NCI-H446 (cell line): ENCODE measurements at regions not wholly inside any gene's neighbourhood (a gene's known extent, or its start where the extent isn't known, plus 50 kb on each side); places are given as distances from the start of the nearest gene placed in this dataset.

Experiments
- DNase-seq, 2 experiments: peaks; one replicate each; lab custom pipeline; 2025; lab: John Stamatoyannopoulos, UW

- DNase-seq = no peak
Observed at GRCh38 chr6:165229216-165229615, 80.2 kb downstream of the C6orf118 start.

DNA sequence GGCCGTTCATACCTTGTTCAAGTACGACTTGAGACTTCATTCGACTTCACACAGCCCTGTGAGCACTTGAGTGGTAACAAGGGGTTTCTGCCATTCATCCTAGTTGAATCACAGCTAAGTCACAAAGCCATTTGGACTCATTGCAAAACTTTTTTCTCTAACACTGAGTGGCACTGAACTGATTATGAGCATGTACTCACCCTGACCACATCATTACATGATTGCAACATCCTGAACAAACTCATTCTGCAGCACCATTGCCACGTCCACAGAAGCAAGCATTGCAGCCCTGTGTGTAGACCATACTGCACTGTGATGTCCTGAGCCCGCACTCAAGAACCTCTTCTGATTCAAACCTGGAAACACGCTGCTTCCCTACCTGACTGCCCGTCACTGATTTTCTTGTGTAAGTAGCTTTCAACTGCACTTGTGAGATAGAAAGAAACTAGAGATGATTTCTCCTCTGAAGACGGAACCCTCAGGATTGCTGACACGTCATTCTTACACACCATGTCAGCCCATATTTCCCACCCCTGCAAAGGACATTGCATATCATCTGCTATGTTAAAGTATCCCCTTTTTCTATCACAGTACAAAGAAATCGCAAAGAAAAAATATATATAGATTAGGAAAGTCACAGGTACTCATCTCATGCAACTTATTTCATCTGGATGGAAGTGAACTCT lies 81.6 kb downstream of the C6orf118 start:
- DNase-seq = no peak

DNA sequence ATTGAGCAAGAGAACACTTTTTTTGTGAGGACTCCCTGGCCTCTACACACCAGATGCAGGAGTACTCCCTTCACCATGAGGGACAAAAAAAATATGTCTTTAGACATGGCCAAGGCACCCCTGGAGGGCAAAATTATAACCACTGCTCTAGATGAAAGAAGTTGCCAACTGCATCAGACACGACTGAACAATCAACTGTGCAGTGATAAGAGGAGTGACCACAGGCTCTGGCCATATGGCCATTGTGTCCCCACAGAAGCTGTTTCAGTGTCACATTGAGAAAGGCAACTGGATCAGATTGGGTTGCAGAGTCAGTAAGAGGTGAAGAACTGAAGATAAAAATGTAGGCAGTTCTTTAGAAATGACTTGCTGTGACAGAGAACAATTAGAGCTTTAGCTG lies 85.7 kb downstream of the C6orf118 start:
- no peak for DNase-seq

DNA sequence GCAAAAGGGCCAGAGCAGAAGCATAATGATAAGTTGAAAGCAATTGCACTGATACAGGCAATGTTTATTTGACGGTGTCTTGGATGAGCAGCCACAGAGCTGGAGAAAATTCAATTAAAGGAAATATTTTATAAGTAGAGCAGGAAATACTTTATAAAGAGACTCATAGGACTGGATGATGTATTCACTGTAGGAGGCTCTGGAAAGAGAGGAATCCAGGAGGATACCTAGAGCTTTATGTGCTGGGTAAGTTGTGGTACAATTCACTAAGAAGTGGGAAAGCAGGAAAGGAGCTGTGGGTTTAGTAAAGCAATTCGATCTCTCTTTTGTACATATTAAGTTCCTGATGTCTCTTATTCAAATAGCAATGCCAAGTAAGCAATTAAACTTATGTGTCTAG lies 86.3 kb downstream of the C6orf118 start:
- DNase-seq = no peak

DNA sequence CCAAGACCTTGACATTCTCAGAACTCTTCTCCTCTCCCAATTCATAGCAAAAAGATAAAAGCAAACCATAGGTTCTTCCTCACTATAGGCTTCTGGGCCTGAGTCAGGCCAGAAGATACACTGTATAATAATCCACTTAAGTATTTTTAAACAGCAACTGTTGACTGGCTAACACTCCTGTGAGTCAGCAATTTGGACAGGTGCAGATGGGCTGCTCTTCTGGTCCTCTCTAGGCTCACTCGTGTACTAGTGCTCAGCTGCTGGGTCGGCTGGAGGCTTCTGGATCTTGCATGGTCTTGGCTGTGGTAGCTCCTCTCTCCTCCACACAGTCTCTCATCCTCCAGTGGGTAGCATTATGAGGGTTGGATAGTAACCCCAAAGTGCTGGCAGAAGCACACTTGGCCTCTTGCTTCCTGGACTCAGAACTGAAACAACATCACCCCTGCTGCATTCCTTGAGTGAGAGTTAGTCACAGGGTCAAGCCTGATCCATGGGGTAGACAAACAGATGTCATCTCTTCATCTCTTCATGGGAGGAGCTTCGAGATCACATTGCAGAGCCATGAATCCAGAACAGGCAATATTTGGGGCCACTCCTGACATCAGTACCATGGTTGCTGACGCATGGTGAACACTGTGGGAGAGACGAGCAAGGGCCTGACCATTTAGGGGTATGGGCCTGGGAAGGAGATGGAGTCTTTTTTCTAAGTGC lies 86.9 kb downstream of the C6orf118 start:
- DNase-seq = no peak

GRCh38 chr6:165220045-165220444 lies 89.4 kb downstream of the C6orf118 start:
- DNase-seq = no peak

- DNase-seq = no peak
Observed at GRCh38 chr6:165219629-165220028, 89.8 kb downstream of the C6orf118 start.

DNA sequence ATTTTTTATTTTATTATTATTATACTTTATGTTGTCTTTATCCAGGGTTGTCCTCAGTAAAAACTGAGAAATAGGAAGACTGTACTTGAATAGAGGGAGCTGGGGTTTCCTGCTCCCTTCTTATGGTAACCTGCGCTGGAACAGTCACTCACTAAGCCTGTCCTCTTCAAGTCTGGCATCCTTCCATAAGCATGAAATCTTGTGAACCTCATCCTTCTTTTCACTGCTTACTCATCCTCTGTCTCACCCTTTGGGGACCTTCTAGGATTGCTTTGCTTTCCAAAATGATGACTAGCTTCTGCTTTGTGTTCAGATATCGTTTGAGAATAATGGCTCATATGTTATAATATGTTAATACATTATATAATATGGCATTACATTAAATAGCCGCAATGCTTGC lies 90.6 kb downstream of the C6orf118 start:
- DNase-seq = no peak

GRCh38 chr6:165206798-165207197 lies 102.6 kb downstream of the C6orf118 start:
- DNase-seq = no peak

DNA sequence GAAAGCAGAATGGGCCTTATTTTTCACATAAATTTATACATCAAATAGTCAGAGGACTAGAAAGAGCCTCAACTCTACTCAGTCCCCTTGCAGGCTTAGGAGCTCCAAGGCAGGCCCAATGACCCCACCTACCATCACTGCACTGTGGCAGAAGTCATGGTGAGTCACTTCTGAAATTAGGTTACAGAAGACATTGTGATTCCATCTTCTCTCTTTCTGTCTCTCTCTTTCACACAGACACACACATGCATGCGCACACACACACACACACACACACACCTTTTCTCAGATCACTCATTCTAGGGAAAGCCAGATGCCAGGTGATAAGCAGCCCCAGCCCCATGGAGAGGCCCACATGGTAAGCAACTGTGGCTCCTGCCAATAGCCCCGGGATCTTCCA lies 103.8 kb downstream of the C6orf118 start:
- DNase-seq = no peak

- DNase-seq = no peak
Observed at GRCh38 chr6:165204807-165205545, 104.4 kb downstream of the C6orf118 start.

DNA sequence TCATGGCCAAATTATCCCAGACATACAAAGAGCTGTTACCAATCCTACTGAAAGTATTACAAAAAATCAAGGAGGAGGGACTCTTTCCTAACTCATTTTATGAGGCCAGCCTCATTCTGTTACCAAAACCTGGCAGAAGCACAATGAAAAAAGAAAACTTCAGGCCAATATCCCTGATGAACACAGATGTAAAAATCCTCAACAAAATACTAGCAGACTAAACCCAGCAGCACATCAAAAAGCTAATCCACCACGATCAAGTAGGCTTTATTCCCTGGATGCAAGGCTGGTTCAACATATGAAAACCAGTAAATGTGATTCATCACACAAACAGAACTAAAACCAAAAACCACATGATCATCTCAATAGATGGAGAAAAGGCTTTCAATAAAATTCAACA lies 109.2 kb downstream of the C6orf118 start:
- DNase-seq = no peak

GRCh38 chr6:165191461-165191860 lies 117.9 kb downstream of the C6orf118 start:
- DNase-seq = no peak

- DNase-seq = no peak
Observed at GRCh38 chr6:165186441-165187205, 122.8 kb downstream of the C6orf118 start.

GRCh38 chr6:165186041-165186440 lies 123.4 kb downstream of the C6orf118 start:
- no peak for DNase-seq

DNA sequence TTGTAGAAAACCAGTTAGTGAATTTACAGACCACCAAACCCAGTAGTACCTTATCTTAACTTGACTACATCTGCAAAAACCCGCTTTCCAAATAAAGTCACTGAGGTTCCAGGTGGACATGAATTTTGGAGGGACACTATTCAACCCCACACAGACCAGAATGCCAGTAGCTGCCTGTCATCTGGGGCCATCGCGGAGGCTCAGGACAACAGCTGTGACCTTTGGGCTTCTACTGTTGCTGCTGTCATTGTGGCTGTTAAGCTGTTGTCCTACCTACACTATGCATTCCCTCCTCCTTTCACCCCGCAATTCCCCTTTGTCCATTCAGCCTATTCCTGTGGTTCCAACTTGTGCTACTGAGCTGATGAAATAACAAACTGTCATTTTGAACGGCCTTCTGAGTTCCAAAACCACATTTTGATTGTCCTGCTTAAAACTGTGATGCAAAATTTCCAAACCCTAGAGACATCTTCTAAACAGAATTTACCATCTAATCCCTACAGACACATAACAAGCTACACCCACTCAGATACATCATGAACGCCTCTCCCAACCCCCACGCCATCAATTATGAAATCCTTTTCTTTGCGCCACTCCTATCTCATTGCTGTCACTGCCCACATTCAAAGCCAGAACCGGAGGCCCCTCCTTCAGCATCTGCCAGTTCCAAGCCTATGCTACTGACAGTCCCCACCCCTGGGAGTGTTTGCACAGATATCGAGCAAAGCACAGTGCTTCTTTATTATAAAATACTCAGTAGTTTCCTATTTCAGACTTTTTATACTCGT lies 125.0 kb downstream of the C6orf118 start:
- DNase-seq = no peak

DNA sequence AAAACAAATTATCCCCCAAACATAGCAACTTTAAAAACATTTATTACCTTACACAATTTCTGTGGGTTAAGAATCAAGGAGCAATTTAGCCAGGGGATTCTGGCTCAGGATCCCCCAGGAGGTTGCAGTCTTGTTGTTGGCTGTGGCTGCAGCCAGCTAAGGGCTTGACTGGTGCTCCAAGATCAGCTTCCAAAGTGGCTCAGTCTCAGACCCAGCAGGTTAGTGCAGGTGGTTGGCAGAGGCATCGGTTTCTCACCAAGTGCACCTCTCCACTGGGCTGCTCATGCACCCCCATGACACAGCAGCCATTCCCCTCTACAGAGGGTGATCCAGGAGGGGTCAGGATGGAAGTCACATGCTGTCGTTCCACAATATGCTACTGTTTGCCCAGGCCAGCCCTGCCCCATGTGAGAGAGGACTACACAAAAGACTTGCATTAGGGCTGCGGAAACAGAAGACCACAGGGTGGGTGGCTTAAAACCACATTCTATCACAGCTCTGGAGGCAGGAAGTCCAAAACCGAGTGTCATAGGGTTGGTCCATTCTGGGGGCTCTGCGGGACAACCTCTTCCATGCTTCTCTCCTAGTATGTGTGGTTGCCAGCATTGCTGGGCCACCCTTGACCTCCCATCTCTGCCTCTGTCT lies 125.8 kb downstream of the C6orf118 start:
- DNase-seq = no peak

- no peak for DNase-seq
Observed at GRCh38 chr6:165183071-165183470, 126.3 kb downstream of the C6orf118 start.

DNA sequence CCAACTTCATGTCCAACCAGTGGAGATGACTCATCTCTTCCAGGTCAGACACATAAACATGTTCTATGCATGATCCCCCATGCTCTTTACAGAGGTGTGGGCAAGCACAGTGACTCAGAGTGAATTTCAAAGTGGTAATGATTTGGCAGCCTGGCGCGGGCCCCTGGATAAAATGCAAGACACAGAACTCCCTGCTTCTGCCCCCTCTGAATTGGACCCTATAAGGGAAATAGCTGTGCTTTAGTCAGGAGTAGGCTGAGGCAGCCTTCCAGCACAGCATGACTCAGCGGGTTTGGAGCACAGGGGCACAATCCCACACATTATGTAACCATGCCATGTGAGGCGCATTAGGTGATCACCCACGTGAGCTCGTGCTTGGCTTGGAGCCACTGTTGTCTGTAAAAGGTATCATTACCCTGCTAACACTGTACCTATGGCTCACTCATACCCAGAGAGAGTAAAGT lies 127.4 kb downstream of the C6orf118 start:
- no peak for DNase-seq

DNA sequence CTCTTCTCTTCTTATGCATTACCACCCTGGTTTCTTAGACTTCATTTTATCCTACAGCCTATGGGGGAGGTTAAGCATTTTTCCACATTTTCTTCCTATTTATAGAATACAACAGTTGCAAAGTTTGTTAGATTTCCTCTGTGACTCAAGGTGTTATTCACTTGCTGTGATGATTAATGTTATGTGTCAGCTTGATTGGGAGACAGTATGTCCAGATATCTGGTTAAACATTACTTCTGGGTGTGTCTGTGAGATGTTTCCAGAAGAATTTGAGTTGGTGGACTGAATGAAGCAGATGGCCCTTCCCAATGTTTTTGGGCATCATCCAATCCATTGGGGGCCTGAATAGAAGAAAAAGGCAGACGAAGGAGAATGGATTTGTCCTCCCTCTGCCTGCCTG lies 131.3 kb downstream of the C6orf118 start:
- DNase-seq = no peak

- no peak for DNase-seq
Observed at GRCh38 chr6:165173484-165173883, 135.9 kb downstream of the C6orf118 start.
